Natural killer cell (primary cell): ENCODE measurements at regions not wholly inside any gene's neighbourhood (a gene's known extent, or its start where the extent isn't known, plus 50 kb on each side); places are given as distances from the start of the nearest gene placed in this dataset.

Experiments
- ATAC-seq, 3 donors: fragments of 150-1000 bp in 2 of 3; fragments of 200-7000 bp in 1 of 3; cut with Tn5 transposase; 1 replicate in 1 of 3; 2 replicates in 2 of 3; pipeline ENCODE4 v1.10.0; 2021; ENCODE audit warnings: mild to moderate bottlenecking in 2 of 3, moderate library complexity in 2 of 3
- DNase-seq, 2 donors: peaks; one replicate each; pipeline versions ENCODE4 v3.0.0 to v3.0.0-alpha.2; 2013 to 2021; ENCODE audit warnings: mixed read lengths in 1 of 2
- H3K27ac ChIP-seq: one replicate; pipeline ENCODE4 v1.5.1; 2013; ENCODE audit warnings: mild to moderate bottlenecking, low read length
- H3K27me3 ChIP-seq: one replicate; pipeline ENCODE4 v1.6.1; 2013; ENCODE audit warnings: low read length; ENCODE audit not compliant: control insufficient read depth, insufficient read depth
- H3K36me3 ChIP-seq: one replicate; pipeline ENCODE4 v1.6.1; 2013; ENCODE audit warnings: low read length; ENCODE audit not compliant: control insufficient read depth, insufficient read depth
- H3K4me1 ChIP-seq: one replicate; pipeline ENCODE4 v1.6.1; 2013; ENCODE audit warnings: low read length; ENCODE audit not compliant: control insufficient read depth, insufficient read depth
- H3K4me3 ChIP-seq: one replicate; pipeline ENCODE4 v1.5.1; 2013; ENCODE audit warnings: low read length
- H3K9me3 ChIP-seq: one replicate; pipeline ENCODE4 v1.6.1; 2013; ENCODE audit warnings: low read length; ENCODE audit not compliant: control insufficient read depth, insufficient read depth
- H3K27ac Mint-ChIP-seq, 2 donors: one replicate each; pipeline ENCODE4 v1.8.0; 2022; ENCODE audit warnings: mild to moderate bottlenecking in 2 of 2, mixed read lengths in 2 of 2, moderate library complexity in 1 of 2
- H3K27me3 Mint-ChIP-seq, 2 donors: one replicate each; pipeline ENCODE4 v1.8.0; 2022; ENCODE audit warnings: low read depth in 2 of 2, mixed read lengths in 2 of 2
- H3K36me3 Mint-ChIP-seq: one replicate; pipeline ENCODE4 v1.8.0; 2022; ENCODE audit warnings: mixed read lengths
- H3K4me1 Mint-ChIP-seq, 2 donors: one replicate each; pipeline ENCODE4 v1.8.0; 2022; ENCODE audit warnings: mixed read lengths in 2 of 2
- H3K4me3 Mint-ChIP-seq: one replicate; pipeline ENCODE4 v1.8.0; 2022; ENCODE audit warnings: mild to moderate bottlenecking, moderate library complexity, mixed read lengths
- H3K9me3 Mint-ChIP-seq, 2 donors: one replicate each; pipeline ENCODE4 v1.8.0; 2022; ENCODE audit warnings: mixed read lengths in 2 of 2
- WGBS: methylation state at CpG from one replicate; pipeline ENCODE4 v1.1.7; 2013; ENCODE audit warnings: missing lambda C conversion rate; ENCODE audit not compliant: insufficient coverage; 5-methylcytosine and 5-hydroxymethylcytosine counted together
- intact Hi-C: fragments of 100-400 bp; cut with micrococcal nuclease; formaldehyde crosslinking; loops from one replicate; pipeline ENCODE4 v1.14.2; 2022
- TF ChIP-seq, protein P1 (sequence below): fragments of 200-600 bp; IDR thresholded peaks from one replicate; pipeline ENCODE4 v1.8.0; 2022; ENCODE audit warnings: antibody characterized with exemption

DNA sequence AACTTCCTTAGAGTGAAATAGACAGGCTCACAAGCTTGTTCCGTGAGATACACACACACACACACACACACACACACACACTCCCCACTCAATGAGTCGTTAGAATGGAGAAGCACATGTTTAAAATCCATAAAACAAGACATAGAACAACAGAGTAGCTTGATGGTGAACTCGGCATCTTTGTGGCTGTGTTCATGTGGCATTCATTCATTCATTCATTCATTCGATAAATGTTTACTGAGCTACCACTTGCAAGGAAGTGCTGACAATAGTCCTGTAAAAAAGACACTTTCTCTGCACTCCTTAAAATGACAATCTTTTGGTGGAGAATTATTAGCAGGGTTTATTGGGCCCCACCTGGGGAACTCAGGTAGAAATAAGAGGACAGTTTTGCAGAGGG is 242.0 kb downstream of the FOXA2 start:
- Mint-ChIP-seq H3K4me3 (no peak overlapping the region), H3K36me3 (no peaks in the 10 kb centered on the region), H3K27ac (no peak overlapping the region), H3K4me1 (peaks cover 4 to 6% of the 10 kb centered on the region in 2 donors), H3K9me3 (no peaks in the 10 kb centered on the region), H3K27me3 (peaks cover 2 to 7% of the 10 kb centered on the region in 2 donors)
- no peaks in the 10 kb centered on the region for H3K36me3 ChIP-seq
- DNase-seq (no peak), ATAC-seq (no peak)
- 73% methylated on average over 4 of the region's 4 CpGs for WGBS
- intact Hi-C loops: no loop called here
- no peak overlapping the region for H3K27ac ChIP-seq
- no peaks in the 10 kb centered on the region for H3K9me3 ChIP-seq
- H3K27me3 ChIP-seq: no peaks in the 10 kb centered on the region
- no peaks in the 10 kb centered on the region for H3K4me1 ChIP-seq
- no peak overlapping the region for H3K4me3 ChIP-seq
- TF ChIP-seq, protein P1, sequence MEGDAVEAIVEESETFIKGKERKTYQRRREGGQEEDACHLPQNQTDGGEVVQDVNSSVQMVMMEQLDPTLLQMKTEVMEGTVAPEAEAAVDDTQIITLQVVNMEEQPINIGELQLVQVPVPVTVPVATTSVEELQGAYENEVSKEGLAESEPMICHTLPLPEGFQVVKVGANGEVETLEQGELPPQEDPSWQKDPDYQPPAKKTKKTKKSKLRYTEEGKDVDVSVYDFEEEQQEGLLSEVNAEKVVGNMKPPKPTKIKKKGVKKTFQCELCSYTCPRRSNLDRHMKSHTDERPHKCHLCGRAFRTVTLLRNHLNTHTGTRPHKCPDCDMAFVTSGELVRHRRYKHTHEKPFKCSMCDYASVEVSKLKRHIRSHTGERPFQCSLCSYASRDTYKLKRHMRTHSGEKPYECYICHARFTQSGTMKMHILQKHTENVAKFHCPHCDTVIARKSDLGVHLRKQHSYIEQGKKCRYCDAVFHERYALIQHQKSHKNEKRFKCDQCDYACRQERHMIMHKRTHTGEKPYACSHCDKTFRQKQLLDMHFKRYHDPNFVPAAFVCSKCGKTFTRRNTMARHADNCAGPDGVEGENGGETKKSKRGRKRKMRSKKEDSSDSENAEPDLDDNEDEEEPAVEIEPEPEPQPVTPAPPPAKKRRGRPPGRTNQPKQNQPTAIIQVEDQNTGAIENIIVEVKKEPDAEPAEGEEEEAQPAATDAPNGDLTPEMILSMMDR: no peak

DNA sequence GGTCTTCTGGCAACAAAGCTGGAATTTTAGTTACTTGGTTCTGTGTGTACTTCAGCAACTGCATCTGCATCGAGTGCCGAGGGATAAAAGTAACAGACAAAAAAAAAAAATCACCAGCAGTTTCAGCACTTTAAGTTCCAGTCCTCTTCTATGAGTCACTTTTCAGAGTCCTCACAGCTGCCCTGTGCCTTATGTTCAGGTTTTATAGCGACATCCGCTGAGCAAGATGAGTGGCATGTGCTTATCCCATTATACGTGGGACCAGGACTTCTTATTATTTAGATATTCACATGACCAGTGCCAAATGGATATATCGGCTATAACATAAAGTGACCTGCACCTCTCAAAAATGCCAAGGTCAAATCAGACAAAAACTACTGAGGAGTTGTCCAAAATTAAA is 242.9 kb downstream of the FOXA2 start:
- ATAC-seq: no peak
- intact Hi-C loops: no loop called here
- DNase-seq: no peak
- H3K36me3 ChIP-seq: no peaks in the 10 kb centered on the region
- no peaks in the 10 kb centered on the region for H3K36me3 Mint-ChIP-seq
- peaks cover 2 to 8% of the 10 kb centered on the region in 2 donors for H3K27me3 Mint-ChIP-seq
- no peak overlapping the region for H3K27ac ChIP-seq
- TF ChIP-seq, protein P1: no peak
- no peaks in the 10 kb centered on the region for H3K9me3 ChIP-seq
- H3K4me1 Mint-ChIP-seq: peaks cover 4 to 6% of the 10 kb centered on the region in 2 donors
- H3K27ac Mint-ChIP-seq: no peak overlapping the region
- H3K27me3 ChIP-seq: no peaks in the 10 kb centered on the region
- no peak overlapping the region for H3K4me3 Mint-ChIP-seq
- 92% methylated on average over 6 of the region's 6 CpGs for WGBS
- H3K9me3 Mint-ChIP-seq: no peaks in the 10 kb centered on the region
- H3K4me1 ChIP-seq: no peaks in the 10 kb centered on the region
- H3K4me3 ChIP-seq: no peak overlapping the region

DNA sequence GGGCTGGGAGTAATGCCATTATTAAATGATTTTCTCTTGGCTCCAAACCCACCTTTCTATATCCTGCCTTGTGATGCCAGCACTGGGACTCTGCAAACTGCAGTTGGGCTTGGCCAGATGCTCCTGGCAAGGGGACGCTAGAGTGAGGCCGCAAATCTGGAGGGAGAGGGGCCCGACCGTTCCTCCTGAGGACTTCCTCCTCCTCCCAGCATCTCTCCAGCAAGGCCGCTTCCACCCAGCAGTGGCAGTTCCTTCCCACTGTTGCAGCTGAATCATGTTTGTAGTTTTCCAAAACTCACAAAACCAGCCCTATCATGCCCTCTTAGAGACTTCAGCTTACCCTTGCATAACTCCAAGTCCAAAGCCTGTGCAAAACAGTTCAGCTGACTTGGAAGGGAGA is 244.4 kb downstream of the FOXA2 start:
- intact Hi-C loops: loop anchor here (1.0 to 10.0 kb wide), 2 partner anchors 245 to 344 kb away; partner anchors contain the start of gene FOXA2
- Histone ChIP-seq H3K36me3 (no peaks in the 10 kb centered on the region), H3K27ac (no peak overlapping the region), H3K4me3 (no peak overlapping the region), H3K4me1 (no peaks in the 10 kb centered on the region), H3K9me3 (no peaks in the 10 kb centered on the region), H3K27me3 (no peaks in the 10 kb centered on the region)
- TF ChIP-seq, protein P1: no peak
- no peak for DNase-seq
- no peak overlapping the region for H3K4me3 Mint-ChIP-seq
- peaks cover 4 to 6% of the 10 kb centered on the region in 2 donors for H3K4me1 Mint-ChIP-seq
- peaks cover 2 to 8% of the 10 kb centered on the region in 2 donors for H3K27me3 Mint-ChIP-seq
- no peaks in the 10 kb centered on the region for H3K36me3 Mint-ChIP-seq
- H3K27ac Mint-ChIP-seq: no peak overlapping the region
- ATAC-seq: no peak
- 37% methylated on average over 5 of the region's 5 CpGs for WGBS
- H3K9me3 Mint-ChIP-seq: no peaks in the 10 kb centered on the region
